Liver (tissue), 3 donors: ENCODE measurements at regions not wholly inside any gene's neighbourhood (a gene's known extent, or its start where the extent isn't known, plus 50 kb on each side); places are given as distances from the start of the nearest gene placed in this dataset.

Source experiments
- CTCF ChIP-seq: fragments of 150-350 bp; IDR thresholded peaks from 2 replicates; pipeline ENCODE4 v1.5.1; 2017; ENCODE audit warnings: improper control_type of control experiment, low read depth, low read length; ENCODE audit not compliant: missing input control
- FOXA1 ChIP-seq: IDR thresholded peaks from 2 replicates; pipeline ENCODE4 v1.6.1; 2016; ENCODE audit warnings: antibody characterized with exemption
- NR2F2 ChIP-seq: IDR thresholded peaks from 2 replicates; pipeline ENCODE4 v1.6.1; 2016; ENCODE audit warnings: antibody characterized with exemption
- RAD21 ChIP-seq, 2 donors: IDR thresholded peaks; 2 replicates each; pipeline ENCODE4 v1.6.1; 2016; ENCODE audit warnings: antibody characterized with exemption in 2 of 2, mild to moderate bottlenecking in 2 of 2
- RXRA ChIP-seq, 2 donors: IDR thresholded peaks; 2 replicates each; pipeline ENCODE4 v1.6.1; 2017 to 2018; ENCODE audit warnings: antibody characterized with exemption in 2 of 2, mild to moderate bottlenecking in 1 of 2
- TAF1 ChIP-seq: conservative IDR thresholded peaks from 2 replicates; pipeline ENCODE4 v1.6.1; 2016; ENCODE audit warnings: antibody characterized with exemption, mild to moderate bottlenecking
- donor health status: healthy.
- donor health status: healthy.

DNA sequence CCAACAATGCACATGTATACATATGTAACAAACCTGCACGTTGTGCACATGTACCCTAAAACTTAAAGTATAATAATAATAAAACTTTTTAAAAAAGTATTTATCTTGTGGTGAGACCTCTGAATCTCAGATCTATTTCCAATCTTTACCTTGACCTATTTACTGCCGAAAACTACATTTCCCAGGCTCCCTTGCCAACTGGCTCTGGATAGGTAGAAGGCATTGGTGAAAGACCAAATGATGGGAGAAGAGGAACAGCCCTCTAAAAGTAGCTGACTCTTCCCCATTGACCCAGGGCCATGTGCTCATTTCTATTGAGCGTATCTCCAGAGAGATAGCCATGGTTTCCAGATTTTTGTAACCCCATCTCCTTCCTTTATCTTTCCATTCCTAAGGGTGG, 247.4 kb downstream of the GPAM start:
- TF ChIP-seq CTCF (no peak), RAD21 (IDR thresholded peaks at IDR 0.05) (no peak), NR2F2 (no peak), FOXA1 (no peak), TAF1 (no peak), RXRA (IDR thresholded peaks at IDR 0.05) (no peak)
